Esophagus squamous epithelium (tissue), 5 donors: ENCODE measurements at regions not wholly inside any gene's neighbourhood (a gene's known extent, or its start where the extent isn't known, plus 50 kb on each side); places are given as distances from the start of the nearest gene placed in this dataset.

Source experiments
- DNase-seq: peaks from one replicate; lab custom pipeline; 2025; lab: John Stamatoyannopoulos, UW
- H3K27ac ChIP-seq, 4 donors: fragments of 200-600 bp; sonication (generic); one replicate each; pipeline ENCODE4 v1.5.1; 2016 to 2019; ENCODE audit warnings: mild to moderate bottlenecking in 1 of 4
- H3K27me3 ChIP-seq, 4 donors: fragments of 200-600 bp; sonication (generic); 1 replicate in 3 of 4; 2 replicates in 1 of 4; pipeline versions ENCODE4 v1.5.1 to v1.6.0; 2017 to 2021; ENCODE audit warnings: antibody characterized with exemption in 1 of 4
- H3K36me3 ChIP-seq, 3 donors: fragments of 200-600 bp; sonication (generic); one replicate each; pipeline ENCODE4 v1.5.1; 2016 to 2019
- H3K4me1 ChIP-seq, 3 donors: fragments of 200-600 bp; sonication (generic); one replicate each; pipeline ENCODE4 v1.5.1; 2017 to 2019
- H3K4me3 ChIP-seq, 4 donors: fragments of 200-600 bp; sonication (generic); 1 replicate in 3 of 4; 2 replicates in 1 of 4; pipeline ENCODE4 v1.5.1; 2016 to 2019; ENCODE audit warnings: mild to moderate bottlenecking in 2 of 4, moderate library complexity in 1 of 4
- H3K9me3 ChIP-seq, 3 donors: fragments of 200-600 bp; sonication (generic); one replicate each; pipeline ENCODE4 v1.5.1; 2016 to 2019
- CTCF ChIP-seq, 6 experiments: fragments of 450-650 bp in 4 of 6; fragments of 200-600 bp in 2 of 6; sonication (generic) in 2 of 6; IDR thresholded peaks; one replicate each; pipeline ENCODE4 v1.5.1; 2016 to 2019; ENCODE audit warnings: antibody characterized with exemption in 6 of 6, mild to moderate bottlenecking in 4 of 6, moderate library complexity in 4 of 6
- POLR2A ChIP-seq, 4 donors: fragments of 450-650 bp; IDR thresholded peaks; one replicate each; pipeline ENCODE4 v1.6.1; 2017; ENCODE audit warnings: antibody characterized with exemption in 4 of 4, mild to moderate bottlenecking in 4 of 4, moderate library complexity in 3 of 4
- WGBS, 2 donors: methylation state at CpG; one replicate each; pipeline ENCODE4 v1.1.5; 2018; 5-methylcytosine and 5-hydroxymethylcytosine counted together
- intact Hi-C: fragments of 100-400 bp; cut with DNase I; formaldehyde crosslinking; loops from one replicate; pipeline ENCODE4 v1.15.0; 2022
- donor health status: DM: yes; HTN: yes; CAD: no.

GRCh38 chr20:55597526-55597925 lies 407.8 kb downstream of the CBLN4 start:
- no peak for TF ChIP-seq POLR2A (IDR thresholded peaks at IDR 0.05)
- TF ChIP-seq CTCF (IDR thresholded peaks at IDR 0.05) = no peak
- DNase-seq = no peak
- H3K4me3 ChIP-seq = no peak overlapping the region
- intact Hi-C loops = no loop called here
- 58 to 70% methylated on average over 1 of the region's 1 CpG for WGBS, 2 donors
- no peaks in the 10 kb centered on the region for H3K27me3 ChIP-seq
- H3K4me1 ChIP-seq = no peaks in the 10 kb centered on the region
- H3K9me3 ChIP-seq = no peaks in the 10 kb centered on the region
- no peaks in the 10 kb centered on the region for H3K36me3 ChIP-seq
- H3K27ac ChIP-seq = no peak overlapping the region

- 73 to 77% methylated on average over 1 of the region's 1 CpG for WGBS, 2 donors
- no peaks in the 10 kb centered on the region for H3K27me3 ChIP-seq
- intact Hi-C loops = no loop called here
- no peaks in the 10 kb centered on the region for H3K36me3 ChIP-seq
- DNase-seq = no peak
- H3K27ac ChIP-seq = no peak overlapping the region
- TF ChIP-seq POLR2A (IDR thresholded peaks at IDR 0.05) (no peak), CTCF (IDR thresholded peaks at IDR 0.05) (no peak)
- no peak overlapping the region for H3K4me3 ChIP-seq
- H3K9me3 ChIP-seq = no peaks in the 10 kb centered on the region
- no peaks in the 10 kb centered on the region for H3K4me1 ChIP-seq
Observed at GRCh38 chr20:55596431-55596830, 408.9 kb downstream of the CBLN4 start.

- Histone ChIP-seq H3K4me3 (no peak overlapping the region), H3K27ac (no peak overlapping the region)
- 78 to 86% methylated on average over 8 of the region's 8 CpGs for WGBS, 2 donors
Observed at GRCh38 chr20:55592866-55593265, 412.5 kb downstream of the CBLN4 start.

GRCh38 chr20:55586610-55587009 lies 418.7 kb downstream of the CBLN4 start:
- Histone ChIP-seq H3K27ac (no peak overlapping the region), H3K9me3 (no peaks in the 10 kb centered on the region), H3K27me3 (no peaks in the 10 kb centered on the region), H3K4me3 (no peak overlapping the region), H3K4me1 (no peaks in the 10 kb centered on the region), H3K36me3 (no peaks in the 10 kb centered on the region)
- WGBS, 2 donors = 53 to 55% methylated on average over 3 of the region's 4 CpGs
- TF ChIP-seq POLR2A (IDR thresholded peaks at IDR 0.05) (no peak), CTCF (IDR thresholded peaks at IDR 0.05) (no peak)
- no peak for DNase-seq
- intact Hi-C loops = no loop called here

More at GRCh38 chr20:55592866-55593265, 412.5 kb downstream of the CBLN4 start:
- no peak for DNase-seq
- Histone ChIP-seq H3K27me3 (no peaks in the 10 kb centered on the region), H3K4me1 (no peaks in the 10 kb centered on the region), H3K36me3 (no peaks in the 10 kb centered on the region), H3K9me3 (no peaks in the 10 kb centered on the region)
- intact Hi-C loops = no loop called here
- TF ChIP-seq CTCF (IDR thresholded peaks at IDR 0.05) = no peak
- TF ChIP-seq POLR2A (IDR thresholded peaks at IDR 0.05) = no peak

- Histone ChIP-seq H3K4me3 (no peak overlapping the region), H3K27me3 (no peaks in the 10 kb centered on the region), H3K9me3 (no peaks in the 10 kb centered on the region), H3K27ac (no peak overlapping the region), H3K36me3 (no peaks in the 10 kb centered on the region), H3K4me1 (no peaks in the 10 kb centered on the region)
- intact Hi-C loops = no loop called here
- WGBS, 2 donors = 81 to 83% methylated on average over 1 of the region's 1 CpG
- no peak for DNase-seq
- TF ChIP-seq POLR2A (IDR thresholded peaks at IDR 0.05) (no peak), CTCF (IDR thresholded peaks at IDR 0.05) (no peak)
Observed at GRCh38 chr20:55584964-55585363, 420.4 kb downstream of the CBLN4 start.
